ENCODE measurements at regions not wholly inside any gene's neighbourhood (a gene's known extent, or its start where the extent isn't known, plus 50 kb on each side); places are given as distances from the start of the nearest gene placed in this dataset.

DNA sequence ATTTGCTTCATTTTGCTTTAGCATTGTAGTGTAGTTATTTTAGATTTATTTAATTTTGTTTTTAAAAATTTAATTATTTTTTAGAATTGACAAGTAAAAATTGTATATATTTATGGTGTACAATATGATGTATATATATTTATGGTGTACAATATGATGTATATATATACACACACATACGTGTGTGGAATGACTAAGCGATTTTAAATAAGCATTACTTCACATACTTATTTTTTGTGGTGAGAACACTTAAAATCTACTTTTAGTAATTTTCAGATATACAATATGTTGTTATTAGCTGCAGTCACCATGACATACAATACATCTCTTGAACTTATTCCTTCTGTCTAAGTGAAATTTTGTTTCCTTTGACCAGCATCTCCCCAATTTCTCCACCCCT lies 172.9 kb downstream of the SPRY1 start:
- Histone ChIP-seq H3K4me1 (ENCODE audit: insufficient read depth, low read length) (no peaks in the 10 kb centered on the region), H3K9me3 (ENCODE audit: low read length) (no peaks in the 10 kb centered on the region), H3K27me3 (ENCODE audit: insufficient read depth, low read length, poor library complexity, severe bottlenecking) (no peaks in the 10 kb centered on the region), H3K4me3 (ENCODE audit: low read length) (no peak overlapping the region), H3K27ac (ENCODE audit: low read depth, low read length) (no peak overlapping the region), H3K36me3 (ENCODE audit: insufficient read depth, low read length) (no peaks in the 10 kb centered on the region)
- no peaks in the 10 kb centered on the region for H3K27me3 Mint-ChIP-seq
- H3K9me3 Mint-ChIP-seq = no peaks in the 10 kb centered on the region
- CTCF ChIA-PET = no interaction called here
- peaks cover 0 to 3% (median 0%) of the 10 kb centered on the region in 3 donors for H3K4me1 Mint-ChIP-seq
- peak overlapping the region in 1 of 8 donors; percentile 62 for H3K27ac Mint-ChIP-seq
- no peak for DNase-seq
- POLR2A ChIA-PET = no interaction called here
- no peaks in the 10 kb centered on the region for H3K36me3 Mint-ChIP-seq
- H3K4me3 Mint-ChIP-seq = no peak overlapping the region

DNA sequence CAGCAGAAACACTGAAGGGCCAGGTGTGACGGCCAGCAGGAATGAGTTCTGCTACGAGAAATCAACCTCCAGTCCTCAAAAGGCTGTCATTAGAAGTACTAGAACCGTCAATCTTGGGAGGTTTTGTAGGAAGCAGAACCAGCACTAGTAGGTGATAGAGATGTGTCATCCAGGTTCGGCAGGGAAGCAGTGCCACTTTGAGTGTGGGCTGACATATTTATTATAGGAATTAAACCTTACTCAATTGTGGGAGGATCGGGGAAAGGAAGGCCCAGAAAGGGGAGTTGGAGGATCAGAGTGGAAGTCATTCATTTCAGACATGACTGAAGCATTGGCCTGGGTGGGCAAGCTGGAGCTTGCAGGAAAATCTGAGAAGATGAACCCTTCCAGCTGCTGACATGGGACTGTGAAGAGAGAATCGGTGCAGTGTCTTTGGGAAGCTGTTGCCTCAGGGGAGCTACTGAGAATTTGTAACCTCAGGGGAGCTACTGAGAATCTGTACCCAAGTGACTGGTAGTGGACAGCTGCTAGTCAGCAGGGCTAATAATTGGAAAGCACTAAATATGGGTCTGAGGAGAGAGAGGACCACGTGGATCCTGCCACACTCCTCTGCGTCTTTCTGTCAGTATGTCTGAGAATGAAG lies 177.4 kb downstream of the SPRY1 start:
- Mint-ChIP-seq H3K9me3 (no peaks in the 10 kb centered on the region), H3K4me1 (peaks cover 0 to 2% (median 0%) of the 10 kb centered on the region in 3 donors), H3K27me3 (no peaks in the 10 kb centered on the region), H3K4me3 (no peak overlapping the region), H3K36me3 (no peaks in the 10 kb centered on the region), H3K27ac (peak overlapping the region in 1 of 8 donors; percentile 39)
- Histone ChIP-seq H3K9me3 (ENCODE audit: low read length) (no peaks in the 10 kb centered on the region), H3K4me3 (ENCODE audit: low read length) (no peak overlapping the region), H3K27ac (ENCODE audit: low read depth, low read length) (no peak overlapping the region), H3K27me3 (ENCODE audit: insufficient read depth, low read length, poor library complexity, severe bottlenecking) (no peaks in the 10 kb centered on the region), H3K36me3 (ENCODE audit: insufficient read depth, low read length) (no peaks in the 10 kb centered on the region), H3K4me1 (ENCODE audit: insufficient read depth, low read length) (no peaks in the 10 kb centered on the region)
- CTCF ChIA-PET = interaction anchor here (1.5 kb wide), 1 partner anchor 9 kb away, joined by 5 read pairs; no protein-coding TSS in a partner anchor
- POLR2A ChIA-PET = no interaction called here
- DNase-seq = no peak

DNA sequence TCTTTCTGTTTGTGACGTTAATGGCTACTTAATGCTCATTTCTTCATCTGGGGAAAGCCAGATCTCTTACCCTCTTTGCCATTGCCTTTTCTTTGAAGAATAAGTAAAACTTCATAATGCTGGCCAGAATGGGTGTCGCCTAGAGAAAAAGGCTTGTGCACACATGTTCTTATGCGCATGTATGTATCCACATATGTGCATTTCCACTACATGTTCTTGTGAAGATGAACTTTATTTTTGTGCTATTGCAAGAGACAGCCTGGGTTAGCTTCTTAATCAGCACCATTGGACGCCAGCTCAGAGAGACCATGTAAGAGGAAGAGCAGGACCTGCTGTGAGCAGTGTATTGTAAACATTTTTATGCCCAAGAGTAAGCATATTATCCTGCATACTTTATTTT lies 178.7 kb downstream of the SPRY1 start:
- no peak overlapping the region for H3K27ac Mint-ChIP-seq
- no peak for DNase-seq
- H3K27me3 Mint-ChIP-seq = no peaks in the 10 kb centered on the region
- ChIA-PET CTCF (interaction anchor here (1.1 kb wide), 1 partner anchor 10 kb away, joined by 3 read pairs; no protein-coding TSS in a partner anchor), POLR2A (no interaction called here)
- H3K9me3 ChIP-seq (ENCODE audit: low read length) = no peaks in the 10 kb centered on the region
- no peak overlapping the region for H3K4me3 Mint-ChIP-seq
- H3K4me1 Mint-ChIP-seq = peaks cover 0 to 2% (median 0%) of the 10 kb centered on the region in 3 donors
- H3K9me3 Mint-ChIP-seq = peaks cover under 1 to 4% (median under 1%) of the 10 kb centered on the region in 5 donors
- H3K4me1 ChIP-seq (ENCODE audit: insufficient read depth, low read length) = no peaks in the 10 kb centered on the region
- H3K27ac ChIP-seq (ENCODE audit: low read depth, low read length) = no peak overlapping the region
- H3K36me3 ChIP-seq (ENCODE audit: insufficient read depth, low read length) = no peaks in the 10 kb centered on the region
- H3K4me3 ChIP-seq (ENCODE audit: low read length) = no peak overlapping the region
- H3K36me3 Mint-ChIP-seq = peaks cover 0 to 4% (median 0%) of the 10 kb centered on the region in 3 donors
- H3K27me3 ChIP-seq (ENCODE audit: insufficient read depth, low read length, poor library complexity, severe bottlenecking) = no peaks in the 10 kb centered on the region

DNA sequence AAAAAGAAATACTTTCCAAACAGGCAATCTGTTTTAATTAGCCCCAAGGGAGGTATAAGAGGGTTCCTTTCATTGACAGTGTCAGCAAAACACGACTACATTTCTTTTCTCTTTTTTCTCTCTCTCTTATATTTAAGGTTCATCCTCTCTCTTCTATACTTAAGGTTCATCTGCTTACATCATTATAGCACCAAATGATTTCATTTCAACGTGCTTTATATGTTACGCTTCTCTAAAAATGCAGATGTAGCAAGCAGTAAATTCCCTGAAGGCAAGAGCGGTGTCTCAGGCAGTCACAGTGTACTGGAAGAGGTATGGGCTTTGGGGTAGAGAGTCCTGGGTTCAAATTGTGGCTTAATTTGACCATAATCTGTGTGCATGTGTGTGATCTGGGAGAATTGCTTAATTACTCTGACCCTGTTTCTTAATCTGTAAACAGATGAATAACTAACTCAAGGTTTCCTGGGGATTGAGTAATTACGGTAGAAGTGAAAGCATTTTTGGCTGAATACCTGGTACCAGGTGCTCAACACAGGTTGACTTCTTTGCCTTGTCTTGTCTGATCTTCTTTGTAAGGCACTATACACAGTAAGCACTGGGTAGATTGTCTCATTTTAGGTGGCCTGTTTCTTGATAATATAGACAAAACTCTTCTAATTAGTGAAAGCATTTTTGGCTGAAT lies 180.8 kb downstream of the SPRY1 start:
- Histone ChIP-seq H3K9me3 (ENCODE audit: low read length) (no peaks in the 10 kb centered on the region), H3K27ac (ENCODE audit: low read depth, low read length) (no peak overlapping the region), H3K4me3 (ENCODE audit: low read length) (no peak overlapping the region), H3K36me3 (ENCODE audit: insufficient read depth, low read length) (no peaks in the 10 kb centered on the region), H3K27me3 (ENCODE audit: insufficient read depth, low read length, poor library complexity, severe bottlenecking) (no peaks in the 10 kb centered on the region), H3K4me1 (ENCODE audit: insufficient read depth, low read length) (no peaks in the 10 kb centered on the region)
- CTCF ChIA-PET = no interaction called here
- POLR2A ChIA-PET = no interaction called here
- Mint-ChIP-seq H3K4me1 (peaks cover 0 to 2% (median 0%) of the 10 kb centered on the region in 3 donors), H3K4me3 (no peak overlapping the region), H3K27ac (no peak overlapping the region), H3K27me3 (no peaks in the 10 kb centered on the region), H3K9me3 (peaks cover 3 to 18% (median 12%) of the 10 kb centered on the region in 5 donors), H3K36me3 (peaks cover 0 to 16% (median 5%) of the 10 kb centered on the region in 3 donors)
- no peak for DNase-seq

DNA sequence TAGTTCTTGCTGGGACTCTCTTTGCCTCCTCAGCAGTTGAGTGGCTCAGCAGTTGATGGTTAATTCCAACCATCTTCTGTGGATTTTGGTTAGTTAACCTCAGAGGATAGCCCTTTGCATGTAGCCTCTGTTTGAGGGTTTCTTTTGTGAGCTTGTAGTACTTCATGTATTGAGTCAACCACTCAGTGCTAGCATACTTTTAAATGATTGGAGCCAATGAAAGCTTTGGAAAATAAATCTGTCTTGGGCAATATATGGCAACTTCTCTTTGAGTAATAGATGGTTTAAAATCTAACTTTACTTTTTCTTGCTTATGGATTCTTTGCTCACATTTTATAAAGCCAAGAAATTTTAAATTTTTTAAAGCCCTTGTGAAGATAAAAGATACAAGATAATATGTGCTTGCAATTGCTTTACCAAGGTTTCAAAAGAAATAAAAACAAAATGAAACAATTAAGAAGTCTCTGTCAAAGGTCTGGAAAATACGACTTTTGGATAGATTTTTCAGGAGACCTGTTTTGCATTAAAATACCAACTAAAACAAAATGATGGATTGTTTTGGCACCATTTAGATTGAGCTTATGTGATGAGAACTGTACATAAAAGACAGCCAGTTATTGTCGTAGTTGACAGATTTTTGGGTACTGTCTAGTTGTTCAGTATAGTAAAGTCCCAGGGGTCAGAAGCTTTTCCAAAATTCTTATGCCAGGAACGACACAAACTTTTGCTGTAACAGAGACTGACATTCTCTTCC lies 181.9 kb downstream of the SPRY1 start:
- Mint-ChIP-seq H3K4me3 (no peak overlapping the region), H3K9me3 (peaks cover 3 to 18% (median 12%) of the 10 kb centered on the region in 5 donors), H3K36me3 (peaks cover 0 to 16% (median 5%) of the 10 kb centered on the region in 3 donors), H3K27me3 (no peaks in the 10 kb centered on the region), H3K4me1 (peaks cover 0 to 2% (median 0%) of the 10 kb centered on the region in 3 donors), H3K27ac (no peak overlapping the region)
- POLR2A ChIA-PET = no interaction called here
- Histone ChIP-seq H3K4me3 (ENCODE audit: low read length) (no peak overlapping the region), H3K36me3 (ENCODE audit: insufficient read depth, low read length) (no peaks in the 10 kb centered on the region), H3K9me3 (ENCODE audit: low read length) (no peaks in the 10 kb centered on the region), H3K27ac (ENCODE audit: low read depth, low read length) (no peak overlapping the region), H3K4me1 (ENCODE audit: insufficient read depth, low read length) (no peaks in the 10 kb centered on the region), H3K27me3 (ENCODE audit: insufficient read depth, low read length, poor library complexity, severe bottlenecking) (no peaks in the 10 kb centered on the region)
- CTCF ChIA-PET = no interaction called here
- DNase-seq = no peak

DNA sequence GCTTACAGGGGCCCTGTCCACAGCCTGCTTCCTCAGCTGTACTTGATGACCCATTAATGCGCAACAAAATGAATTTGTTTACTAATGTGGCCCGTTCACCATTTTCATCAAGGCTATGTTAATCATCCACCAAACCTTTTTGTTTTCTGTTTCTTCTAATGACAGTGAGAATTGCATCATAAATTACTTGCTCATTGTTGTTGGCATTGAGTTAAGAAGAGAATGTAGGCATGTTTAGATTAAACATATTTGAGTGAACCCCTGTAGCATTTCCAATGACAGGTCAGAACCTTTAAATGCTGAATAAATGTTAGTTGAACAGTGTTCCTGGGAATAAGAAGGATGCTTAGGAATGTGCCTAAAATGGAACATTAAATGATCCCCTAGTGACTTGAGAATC lies 183.4 kb downstream of the SPRY1 start:
- Histone ChIP-seq H3K27ac (ENCODE audit: low read depth, low read length) (no peak overlapping the region), H3K4me3 (ENCODE audit: low read length) (no peak overlapping the region), H3K4me1 (ENCODE audit: insufficient read depth, low read length) (no peaks in the 10 kb centered on the region), H3K9me3 (ENCODE audit: low read length) (no peaks in the 10 kb centered on the region), H3K27me3 (ENCODE audit: insufficient read depth, low read length, poor library complexity, severe bottlenecking) (no peaks in the 10 kb centered on the region), H3K36me3 (ENCODE audit: insufficient read depth, low read length) (no peaks in the 10 kb centered on the region)
- POLR2A ChIA-PET = no interaction called here
- CTCF ChIA-PET = no interaction called here
- no peak for DNase-seq
- Mint-ChIP-seq H3K27me3 (no peaks in the 10 kb centered on the region), H3K9me3 (peaks cover 3 to 18% (median 12%) of the 10 kb centered on the region in 5 donors), H3K4me1 (peaks cover 0 to 2% (median 0%) of the 10 kb centered on the region in 3 donors), H3K36me3 (peaks cover 0 to 16% (median 5%) of the 10 kb centered on the region in 3 donors), H3K27ac (no peak overlapping the region), H3K4me3 (no peak overlapping the region)

DNA sequence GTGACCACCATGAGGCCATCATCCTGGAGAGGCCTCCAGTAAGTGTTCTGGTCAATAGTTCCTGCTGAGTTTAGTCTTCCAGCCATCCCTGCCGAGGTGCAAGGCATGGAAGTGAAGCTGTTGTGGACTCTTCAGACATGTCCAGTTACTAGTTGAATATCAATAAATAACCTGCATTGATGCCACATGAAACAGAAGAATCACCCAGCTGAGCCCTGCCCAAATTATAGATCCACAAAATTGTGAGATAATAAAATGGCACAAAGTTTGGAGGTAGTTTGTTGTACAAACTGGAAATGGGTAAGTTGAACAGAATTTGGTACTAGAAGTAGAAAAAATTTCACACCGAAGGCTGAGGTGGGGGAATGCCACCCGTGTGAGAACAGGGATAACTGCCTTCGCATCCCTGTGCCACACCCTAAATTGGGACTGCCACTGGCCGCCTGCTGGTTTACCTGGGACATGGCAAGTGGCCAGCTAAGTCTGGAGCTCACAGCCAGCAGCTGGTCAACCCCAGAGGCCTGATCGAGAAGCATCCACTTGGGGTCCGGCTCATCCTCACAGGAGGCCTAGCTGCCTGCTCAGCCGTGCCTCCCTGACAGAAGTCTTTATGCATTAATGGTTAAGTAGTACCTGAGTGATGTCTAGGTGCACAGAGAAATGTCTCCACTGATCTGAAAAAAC lies 184.5 kb downstream of the SPRY1 start:
- peaks cover 3 to 18% (median 12%) of the 10 kb centered on the region in 5 donors for H3K9me3 Mint-ChIP-seq
- no peaks in the 10 kb centered on the region for H3K36me3 ChIP-seq (ENCODE audit: insufficient read depth, low read length)
- no peaks in the 10 kb centered on the region for H3K27me3 ChIP-seq (ENCODE audit: insufficient read depth, low read length, poor library complexity, severe bottlenecking)
- no peak for DNase-seq
- ChIA-PET CTCF (no interaction called here), POLR2A (no interaction called here)
- H3K4me3 Mint-ChIP-seq = no peak overlapping the region
- H3K27ac ChIP-seq (ENCODE audit: low read depth, low read length) = no peak overlapping the region
- H3K27ac Mint-ChIP-seq = no peak overlapping the region
- no peaks in the 10 kb centered on the region for H3K4me1 Mint-ChIP-seq
- H3K27me3 Mint-ChIP-seq = peaks cover 0 to 2% of the 10 kb centered on the region in 2 donors
- no peak overlapping the region for H3K4me3 ChIP-seq (ENCODE audit: low read length)
- H3K9me3 ChIP-seq (ENCODE audit: low read length) = no peaks in the 10 kb centered on the region
- no peaks in the 10 kb centered on the region for H3K4me1 ChIP-seq (ENCODE audit: insufficient read depth, low read length)
- H3K36me3 Mint-ChIP-seq = peaks cover 0 to 16% (median 5%) of the 10 kb centered on the region in 3 donors
